HEK293 (cell line): ENCODE measurements at regions not wholly inside any gene's neighbourhood (a gene's known extent, or its start where the extent isn't known, plus 50 kb on each side); places are given as distances from the start of the nearest gene placed in this dataset.

Experiments used
- CTCF ChIA-PET: fragments of 350-600 bp; formaldehyde crosslinking; extraction: SDS; loops from one replicate; lab custom pipeline; 2021; ENCODE audit warnings: antibody characterized with exemption; lab: Yijun Ruan, JAX
- POLR2A ChIA-PET: fragments of 300-600 bp; formaldehyde crosslinking; extraction: SDS; loops from one replicate; lab custom pipeline; 2020; ENCODE audit warnings: antibody characterized with exemption, inconsistent platforms; lab: Yijun Ruan, JAX
- H3K27ac ChIP-seq: fragments of 200-500 bp; sonication (Bioruptor generic); 2 replicates; pipeline ENCODE4 v1.5.1; 2014; ENCODE audit warnings: low read depth, low read length, control low read depth, inconsistent platforms; ENCODE audit errors: extremely low read depth
- H3K36me3 ChIP-seq, 2 experiments: fragments of 200-500 bp in 1 of 2; sonication (Bioruptor generic) in 1 of 2; 1 replicate in 1 of 2; 2 replicates in 1 of 2; pipeline ENCODE4 v1.5.1; 2014 to 2017; ENCODE audit warnings: inconsistent platforms in 2 of 2, low read length in 2 of 2; ENCODE audit not compliant: control insufficient read depth in 2 of 2, insufficient read depth in 1 of 2
- H3K4me1 ChIP-seq: fragments of 200-500 bp; sonication (Bioruptor generic); 2 replicates; pipeline ENCODE4 v1.5.1; 2014; ENCODE audit warnings: mild to moderate bottlenecking, low read length, inconsistent platforms; ENCODE audit not compliant: control insufficient read depth, insufficient read depth
- H3K4me3 ChIP-seq: 2 replicates; pipeline ENCODE4 v1.5.1; 2011; ENCODE audit warnings: low read depth, mild to moderate bottlenecking, control low read depth, low read length, moderate library complexity
- H3K9me3 ChIP-seq: fragments of 200-500 bp; sonication (Bioruptor generic); 2 replicates; pipeline ENCODE4 v1.5.1; 2014; ENCODE audit warnings: low read depth, low read length, inconsistent platforms; ENCODE audit not compliant: control insufficient read depth, insufficient read depth
- FEZF1 ChIP-seq: fragments of 450-650 bp; formaldehyde crosslinking; IDR thresholded peaks from 2 replicates; pipeline ENCODE4 v1.5.1; 2016; ENCODE audit warnings: missing biosample characterization, missing genetic modification characterization
- GLI2 ChIP-seq: fragments of 450-650 bp; formaldehyde crosslinking; IDR thresholded peaks from 2 replicates; pipeline ENCODE4; 2017; ENCODE audit warnings: missing biosample characterization, missing genetic modification characterization, low read depth, borderline replicate concordance
- HOXC10 ChIP-seq: sonication (generic); formaldehyde crosslinking; IDR thresholded peaks from 2 replicates; pipeline ENCODE4 v1.8.1; 2023; ENCODE audit warnings: mild to moderate bottlenecking, missing genetic modification reagents
- IKZF3 ChIP-seq: fragments of 450-650 bp; IDR thresholded peaks from 2 replicates; pipeline ENCODE4 v1.5.0; 2018; ENCODE audit warnings: missing biosample characterization, mild to moderate bottlenecking, missing genetic modification characterization, moderate library complexity
- PRDM1 ChIP-seq: fragments of 450-650 bp; formaldehyde crosslinking; IDR thresholded peaks from 2 replicates; pipeline ENCODE4; 2016; ENCODE audit warnings: missing biosample characterization, missing genetic modification characterization
- REPIN1 ChIP-seq: fragments of 450-650 bp; formaldehyde crosslinking; IDR thresholded peaks from 2 replicates; pipeline ENCODE4 v1.5.1; 2017; ENCODE audit warnings: missing biosample characterization, missing genetic modification characterization, low read depth
- SP7 ChIP-seq: fragments of 450-650 bp; formaldehyde crosslinking; IDR thresholded peaks from 2 replicates; pipeline ENCODE4 v1.5.1; 2016; ENCODE audit warnings: missing biosample characterization, missing genetic modification characterization
- ZBTB1 ChIP-seq: fragments of 450-650 bp; formaldehyde crosslinking; IDR thresholded peaks from 2 replicates; pipeline ENCODE4 v1.5.1; 2016; ENCODE audit warnings: missing biosample characterization, missing genetic modification characterization
- ZNF121 ChIP-seq: fragments of 450-650 bp; formaldehyde crosslinking; IDR thresholded peaks from 2 replicates; pipeline ENCODE4 v1.5.1; 2016; ENCODE audit warnings: missing biosample characterization, missing genetic modification characterization
- ZNF138 ChIP-seq: fragments of 450-650 bp; formaldehyde crosslinking; IDR thresholded peaks from 2 replicates; pipeline ENCODE4 v1.5.1; 2016; ENCODE audit warnings: missing biosample characterization, missing genetic modification characterization, borderline replicate concordance
- ZNF341 ChIP-seq: fragments of 450-650 bp; formaldehyde crosslinking; IDR thresholded peaks from 2 replicates; pipeline ENCODE4; 2016; ENCODE audit warnings: low read depth, missing biosample characterization, missing genetic modification characterization
- ZNF514 ChIP-seq: fragments of 450-650 bp; formaldehyde crosslinking; IDR thresholded peaks from 2 replicates; pipeline ENCODE4 v1.5.1; 2016; ENCODE audit warnings: missing biosample characterization, missing genetic modification characterization
- ZNF555 ChIP-seq: fragments of 450-650 bp; formaldehyde crosslinking; conservative IDR thresholded peaks from 2 replicates; pipeline ENCODE4 v1.5.1; 2017; ENCODE audit warnings: missing biosample characterization, mild to moderate bottlenecking, missing genetic modification characterization, inconsistent platforms
- ZNF561 ChIP-seq: fragments of 450-650 bp; IDR thresholded peaks from 2 replicates; pipeline ENCODE4 v1.5.1; 2018; ENCODE audit warnings: missing biosample characterization, missing genetic modification characterization, borderline replicate concordance
- ZNF610 ChIP-seq: fragments of 450-650 bp; formaldehyde crosslinking; IDR thresholded peaks from 2 replicates; pipeline ENCODE4 v1.5.1; 2016; ENCODE audit warnings: missing biosample characterization, missing genetic modification characterization, borderline replicate concordance
- ZNF623 ChIP-seq: fragments of 450-650 bp; formaldehyde crosslinking; IDR thresholded peaks from 2 replicates; pipeline ENCODE4 v1.5.1; 2016; ENCODE audit warnings: missing biosample characterization, missing genetic modification characterization
- TF ChIP-seq, protein P1 (sequence below): fragments of 450-650 bp; formaldehyde crosslinking; conservative IDR thresholded peaks from 2 replicates; pipeline ENCODE4 v1.5.1; 2016; ENCODE audit warnings: low read depth, missing biosample characterization, missing genetic modification characterization
- TF ChIP-seq, protein P2 (sequence below): fragments of 450-650 bp; formaldehyde crosslinking; IDR thresholded peaks from 2 replicates; pipeline ENCODE4 v1.5.1; 2016; ENCODE audit warnings: missing biosample characterization, missing genetic modification characterization

DNA sequence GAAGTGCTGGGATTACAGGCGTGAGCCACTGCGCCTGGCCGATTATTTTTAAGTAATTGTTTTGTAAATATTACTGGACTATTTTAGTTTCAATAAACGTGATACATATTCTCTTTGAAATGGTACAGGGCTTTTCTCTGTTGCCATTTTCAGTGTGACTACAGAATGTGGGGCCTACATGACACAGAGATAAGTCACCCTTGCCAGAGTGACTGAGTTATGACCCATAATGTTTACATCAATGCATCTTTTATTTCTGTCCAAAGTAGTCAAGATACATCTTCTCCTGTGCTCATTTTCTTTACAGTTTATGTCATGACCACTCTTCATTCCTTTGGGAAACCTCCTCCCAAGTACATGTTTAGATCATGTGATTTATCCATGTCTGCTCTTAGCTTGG is 88.3 kb upstream of the GC start:
- Histone ChIP-seq H3K9me3 (no peaks in the 10 kb centered on the region), H3K36me3 (no peaks in the 10 kb centered on the region), H3K27ac (no peak overlapping the region), H3K4me1 (no peaks in the 10 kb centered on the region), H3K4me3 (no peak overlapping the region)
- TF ChIP-seq GLI2: no peak
- TF ChIP-seq FEZF1: no peak
- TF ChIP-seq HOXC10 (CRISPR knock-in tag): no peak
- no peak for TF ChIP-seq IKZF3 (tag by site-specific recombination)
- TF ChIP-seq ZNF514 (tag by site-specific recombination): no peak
- TF ChIP-seq ZNF561: no peak
- TF ChIP-seq ZNF121 (tag by site-specific recombination): no peak
- no peak for TF ChIP-seq REPIN1
- TF ChIP-seq ZNF555 (tag by site-specific recombination): no peak
- TF ChIP-seq PRDM1 (tag by site-specific recombination): no peak
- TF ChIP-seq, protein P1, sequence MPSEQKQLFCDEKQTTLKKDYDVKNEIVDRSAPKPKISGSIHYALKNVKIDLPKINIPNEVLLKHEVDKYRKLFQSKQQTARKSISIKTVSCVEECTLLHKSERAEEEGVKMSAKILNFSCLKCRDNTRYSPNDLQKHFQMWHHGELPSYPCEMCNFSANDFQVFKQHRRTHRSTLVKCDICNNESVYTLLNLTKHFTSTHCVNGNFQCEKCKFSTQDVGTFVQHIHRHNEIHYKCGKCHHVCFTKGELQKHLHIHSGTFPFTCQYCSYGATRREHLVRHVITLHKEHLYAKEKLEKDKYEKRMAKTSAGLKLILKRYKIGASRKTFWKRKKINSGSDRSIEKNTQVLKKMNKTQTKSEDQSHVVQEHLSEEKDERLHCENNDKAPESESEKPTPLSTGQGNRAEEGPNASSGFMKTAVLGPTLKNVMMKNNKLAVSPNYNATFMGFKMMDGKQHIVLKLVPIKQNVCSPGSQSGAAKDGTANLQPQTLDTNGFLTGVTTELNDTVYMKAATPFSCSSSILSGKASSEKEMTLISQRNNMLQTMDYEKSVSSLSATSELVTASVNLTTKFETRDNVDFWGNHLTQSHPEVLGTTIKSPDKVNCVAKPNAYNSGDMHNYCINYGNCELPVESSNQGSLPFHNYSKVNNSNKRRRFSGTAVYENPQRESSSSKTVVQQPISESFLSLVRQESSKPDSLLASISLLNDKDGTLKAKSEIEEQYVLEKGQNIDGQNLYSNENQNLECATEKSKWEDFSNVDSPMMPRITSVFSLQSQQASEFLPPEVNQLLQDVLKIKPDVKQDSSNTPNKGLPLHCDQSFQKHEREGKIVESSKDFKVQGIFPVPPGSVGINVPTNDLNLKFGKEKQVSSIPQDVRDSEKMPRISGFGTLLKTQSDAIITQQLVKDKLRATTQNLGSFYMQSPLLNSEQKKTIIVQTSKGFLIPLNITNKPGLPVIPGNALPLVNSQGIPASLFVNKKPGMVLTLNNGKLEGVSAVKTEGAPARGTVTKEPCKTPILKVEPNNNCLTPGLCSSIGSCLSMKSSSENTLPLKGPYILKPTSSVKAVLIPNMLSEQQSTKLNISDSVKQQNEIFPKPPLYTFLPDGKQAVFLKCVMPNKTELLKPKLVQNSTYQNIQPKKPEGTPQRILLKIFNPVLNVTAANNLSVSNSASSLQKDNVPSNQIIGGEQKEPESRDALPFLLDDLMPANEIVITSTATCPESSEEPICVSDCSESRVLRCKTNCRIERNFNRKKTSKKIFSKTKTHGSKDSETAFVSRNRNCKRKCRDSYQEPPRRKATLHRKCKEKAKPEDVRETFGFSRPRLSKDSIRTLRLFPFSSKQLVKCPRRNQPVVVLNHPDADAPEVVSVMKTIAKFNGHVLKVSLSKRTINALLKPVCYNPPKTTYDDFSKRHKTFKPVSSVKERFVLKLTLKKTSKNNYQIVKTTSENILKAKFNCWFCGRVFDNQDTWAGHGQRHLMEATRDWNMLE (tag by site-specific recombination): no peak
- TF ChIP-seq ZNF623 (tag by site-specific recombination): no peak
- TF ChIP-seq ZBTB1 (tag by site-specific recombination): no peak
- TF ChIP-seq SP7 (tag by site-specific recombination): no peak
- no peak for TF ChIP-seq ZNF341 (tag by site-specific recombination)
- POLR2A ChIA-PET: no interaction called here
- CTCF ChIA-PET: no interaction called here

DNA sequence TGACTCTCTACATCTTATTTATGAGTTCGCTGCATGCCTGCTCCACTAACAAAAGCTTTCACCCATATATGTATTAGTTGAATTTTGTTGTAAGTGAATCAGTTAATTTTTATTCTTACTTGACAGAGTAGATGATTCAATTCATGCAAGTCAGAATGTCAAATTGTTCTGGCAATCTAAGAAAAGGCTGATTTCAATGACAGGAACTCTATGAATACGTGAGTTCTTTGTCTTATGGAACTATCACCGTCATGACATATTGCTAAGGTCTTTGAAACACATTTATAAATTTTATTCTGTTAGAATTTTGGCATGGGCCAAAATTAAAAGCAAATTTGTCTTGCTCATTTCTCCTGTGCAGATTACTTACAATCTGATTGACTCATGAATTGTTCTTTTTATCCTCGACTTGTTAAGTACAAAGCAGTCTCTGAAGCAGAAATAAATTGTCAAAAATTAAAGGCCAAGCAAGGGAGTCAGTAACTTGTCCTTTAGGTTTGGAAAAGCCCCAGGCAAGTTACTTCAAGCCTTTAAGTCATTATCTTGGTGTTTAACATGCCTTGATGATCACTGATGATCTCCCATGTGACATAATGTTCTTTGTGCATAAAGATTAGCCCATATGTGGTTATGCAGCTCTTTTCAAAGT is 89.0 kb upstream of the GC start:
- no peak overlapping the region for H3K27ac ChIP-seq
- ChIA-PET POLR2A (no interaction called here), CTCF (interaction anchor here (0.7 kb wide), 1 partner anchor 205 kb away, joined by 3 read pairs; no protein-coding TSS in a partner anchor)
- no peak overlapping the region for H3K4me3 ChIP-seq
- no peaks in the 10 kb centered on the region for H3K36me3 ChIP-seq
- no peaks in the 10 kb centered on the region for H3K4me1 ChIP-seq
- H3K9me3 ChIP-seq: no peaks in the 10 kb centered on the region
- TF ChIP-seq, protein P2, sequence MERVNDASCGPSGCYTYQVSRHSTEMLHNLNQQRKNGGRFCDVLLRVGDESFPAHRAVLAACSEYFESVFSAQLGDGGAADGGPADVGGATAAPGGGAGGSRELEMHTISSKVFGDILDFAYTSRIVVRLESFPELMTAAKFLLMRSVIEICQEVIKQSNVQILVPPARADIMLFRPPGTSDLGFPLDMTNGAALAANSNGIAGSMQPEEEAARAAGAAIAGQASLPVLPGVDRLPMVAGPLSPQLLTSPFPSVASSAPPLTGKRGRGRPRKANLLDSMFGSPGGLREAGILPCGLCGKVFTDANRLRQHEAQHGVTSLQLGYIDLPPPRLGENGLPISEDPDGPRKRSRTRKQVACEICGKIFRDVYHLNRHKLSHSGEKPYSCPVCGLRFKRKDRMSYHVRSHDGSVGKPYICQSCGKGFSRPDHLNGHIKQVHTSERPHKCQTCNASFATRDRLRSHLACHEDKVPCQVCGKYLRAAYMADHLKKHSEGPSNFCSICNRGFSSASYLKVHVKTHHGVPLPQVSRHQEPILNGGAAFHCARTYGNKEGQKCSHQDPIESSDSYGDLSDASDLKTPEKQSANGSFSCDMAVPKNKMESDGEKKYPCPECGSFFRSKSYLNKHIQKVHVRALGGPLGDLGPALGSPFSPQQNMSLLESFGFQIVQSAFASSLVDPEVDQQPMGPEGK (tag by site-specific recombination): no peak
- TF ChIP-seq ZNF610 (tag by site-specific recombination): no peak
- TF ChIP-seq ZNF138: no peak
- TF ChIP-seq, all 188 proteins: peak for 0
